OCI-LY1 (cell line): ENCODE measurements at regions not wholly inside any gene's neighbourhood (a gene's known extent, or its start where the extent isn't known, plus 50 kb on each side); places are given as distances from the start of the nearest gene placed in this dataset.

ENCODE experiments used
- H2AFZ ChIP-seq: fragments of 200-600 bp; sonication (generic), shearing (Covaris generic); 2 replicates; pipeline ENCODE4 v1.6.0; 2014; ENCODE audit warnings: antibody characterized with exemption, mild to moderate bottlenecking, low read length
- H3F3A ChIP-seq: fragments of 200-600 bp; sonication (generic), shearing (Covaris generic); 2 replicates; pipeline ENCODE4 v1.6.0; 2014; ENCODE audit warnings: mild to moderate bottlenecking, antibody characterized with exemption, low read length, moderate library complexity; ENCODE audit not compliant: insufficient read depth
- H3K27ac ChIP-seq: fragments of 200-600 bp; sonication (generic); 2 replicates; pipeline ENCODE4 v1.5.1; 2014; ENCODE audit warnings: low read length, mixed run types, mild to moderate bottlenecking, low read depth; ENCODE audit not compliant: poor library complexity, severe bottlenecking
- H3K27me3 ChIP-seq: fragments of 200-600 bp; sonication (generic); 2 replicates; pipeline ENCODE4 v1.6.0; 2014; ENCODE audit warnings: antibody characterized with exemption, mild to moderate bottlenecking, low read length, moderate library complexity; ENCODE audit not compliant: insufficient read depth
- H3K36me3 ChIP-seq: fragments of 200-600 bp; sonication (generic); 2 replicates; pipeline ENCODE4 v1.6.1; 2014; ENCODE audit warnings: mild to moderate bottlenecking, antibody characterized with exemption, low read length, moderate library complexity, mixed read lengths; ENCODE audit not compliant: insufficient read depth
- H3K4me1 ChIP-seq: fragments of 200-600 bp; sonication (generic); 2 replicates; pipeline ENCODE4 v1.5.1; 2014; ENCODE audit warnings: mild to moderate bottlenecking, low read length, moderate library complexity; ENCODE audit not compliant: insufficient read depth, severe bottlenecking
- H3K4me2 ChIP-seq: fragments of 200-600 bp; sonication (generic), shearing (Covaris generic); 2 replicates; pipeline ENCODE4 v1.6.1; 2014; ENCODE audit warnings: low read length
- H3K4me3 ChIP-seq: fragments of 200-600 bp; sonication (generic); 2 replicates; pipeline ENCODE4 v1.5.1; 2014; ENCODE audit warnings: low read length, low read depth, mild to moderate bottlenecking, mixed read lengths; ENCODE audit not compliant: poor library complexity, severe bottlenecking
- H3K79me2 ChIP-seq: fragments of 200-600 bp; shearing (Covaris generic); 2 replicates; pipeline ENCODE4 v1.6.1; 2016; ENCODE audit warnings: mixed run types, low read length, mixed read lengths; ENCODE audit not compliant: insufficient read depth
- H3K9ac ChIP-seq: fragments of 200-600 bp; sonication (generic), shearing (Covaris generic); 2 replicates; pipeline ENCODE4 v1.6.1; 2014; ENCODE audit warnings: mild to moderate bottlenecking, low read length, mixed read lengths
- H3K9me2 ChIP-seq: fragments of 200-600 bp; sonication (generic), shearing (Covaris generic); 2 replicates; pipeline ENCODE4 v1.6.1; 2014; ENCODE audit warnings: low read depth, mild to moderate bottlenecking, low read length, mixed read lengths
- H3K9me3 ChIP-seq: fragments of 200-600 bp; shearing (Covaris generic); 2 replicates; pipeline ENCODE4 v1.6.1; 2014; ENCODE audit warnings: low read length, mixed read lengths
- H4K20me1 ChIP-seq: fragments of 200-600 bp; sonication (generic), shearing (Covaris generic); 2 replicates; pipeline ENCODE4 v1.6.0; 2016; ENCODE audit warnings: mild to moderate bottlenecking, low read length; ENCODE audit not compliant: insufficient read depth
- CTCF ChIP-seq: fragments of 200-600 bp; sonication (generic), shearing (Covaris generic); IDR thresholded peaks from 2 replicates; pipeline ENCODE4 v1.5.1; 2017; ENCODE audit warnings: mild to moderate bottlenecking, antibody characterized with exemption, low read length, moderate library complexity, mixed read lengths
- EZH2 ChIP-seq: fragments of 200-600 bp; sonication (generic), shearing (Covaris generic); IDR thresholded peaks from 2 replicates; pipeline ENCODE4 v1.8.0; 2017; ENCODE audit warnings: borderline replicate concordance, mixed run types, mild to moderate bottlenecking, antibody characterized with exemption, low read length, moderate library complexity, mixed read lengths

GRCh38 chr20:60340232-60340631, 382.0 kb downstream of the CDH26 start:
- no peak overlapping the region for H3K27ac ChIP-seq
- TF ChIP-seq CTCF: no peak
- no peak for TF ChIP-seq EZH2
- H3K9me2 ChIP-seq: no peaks in the 10 kb centered on the region
- no peaks in the 10 kb centered on the region for H3K79me2 ChIP-seq
- no peak overlapping the region for H3K4me2 ChIP-seq
- H3K9me3 ChIP-seq: no peaks in the 10 kb centered on the region
- no peaks in the 10 kb centered on the region for H4K20me1 ChIP-seq
- H3F3A ChIP-seq: no peaks in the 10 kb centered on the region
- H3K9ac ChIP-seq: no peak overlapping the region
- H3K4me1 ChIP-seq: no peaks in the 10 kb centered on the region
- H3K4me3 ChIP-seq: no peak overlapping the region
- no peaks in the 10 kb centered on the region for H3K36me3 ChIP-seq
- H3K27me3 ChIP-seq: peaks cover 5% of the 10 kb centered on the region; the same call in 1 of the 2 replicates
- no peak overlapping the region for H2AFZ ChIP-seq

- H3K27me3 ChIP-seq: peaks cover 5% of the 10 kb centered on the region; the same call in 1 of the 2 replicates
- H3K9ac ChIP-seq: no peak overlapping the region
- no peak overlapping the region for H3K4me2 ChIP-seq
- H4K20me1 ChIP-seq: no peaks in the 10 kb centered on the region
- H3K79me2 ChIP-seq: no peaks in the 10 kb centered on the region
- H3F3A ChIP-seq: no peaks in the 10 kb centered on the region
- no peaks in the 10 kb centered on the region for H3K36me3 ChIP-seq
- no peak overlapping the region for H3K27ac ChIP-seq
- H3K9me3 ChIP-seq: no peaks in the 10 kb centered on the region
- H3K9me2 ChIP-seq: no peaks in the 10 kb centered on the region
- no peaks in the 10 kb centered on the region for H3K4me1 ChIP-seq
- H3K4me3 ChIP-seq: no peak overlapping the region
- TF ChIP-seq CTCF (no peak), EZH2 (no peak)
- H2AFZ ChIP-seq: no peak overlapping the region
Observed at GRCh38 chr20:60341062-60341461, 382.8 kb downstream of the CDH26 start.

GRCh38 chr20:60345106-60345505, 386.9 kb downstream of the CDH26 start:
- no peak overlapping the region for H2AFZ ChIP-seq
- no peaks in the 10 kb centered on the region for H3K9me3 ChIP-seq
- TF ChIP-seq CTCF (no peak), EZH2 (no peak)
- no peak overlapping the region for H3K9ac ChIP-seq
- H3K4me1 ChIP-seq: no peaks in the 10 kb centered on the region
- H3K9me2 ChIP-seq: no peaks in the 10 kb centered on the region
- no peak overlapping the region for H3K4me2 ChIP-seq
- H3K4me3 ChIP-seq: no peak overlapping the region
- H4K20me1 ChIP-seq: no peaks in the 10 kb centered on the region
- no peaks in the 10 kb centered on the region for H3K36me3 ChIP-seq
- no peaks in the 10 kb centered on the region for H3K79me2 ChIP-seq
- peaks cover 5% of the 10 kb centered on the region; the same call in 1 of the 2 replicates for H3K27me3 ChIP-seq
- no peak overlapping the region for H3K27ac ChIP-seq
- no peaks in the 10 kb centered on the region for H3F3A ChIP-seq
